HG02798 (cell line): ENCODE measurements at regions not wholly inside any gene's neighbourhood (a gene's known extent, or its start where the extent isn't known, plus 50 kb on each side); places are given as distances from the start of the nearest gene placed in this dataset.

Experiments
- ATAC-seq: cut with Tn5 transposase; IDR thresholded peaks from one replicate; pipeline ENCODE4 v1.9.1; 2021; ENCODE audit warnings: mild to moderate bottlenecking; ENCODE audit not compliant: unreplicated experiment, poor library complexity

GRCh38 chr20:4522310-4522709 lies 163.9 kb upstream of the PRNP start:
- no peak for ATAC-seq

GRCh38 chr20:4521170-4521968 lies 164.9 kb upstream of the PRNP start:
- ATAC-seq: no peak

GRCh38 chr20:4519534-4519933 lies 166.7 kb upstream of the PRNP start:
- ATAC-seq: no peak

GRCh38 chr20:4516876-4517275 lies 169.4 kb upstream of the PRNP start:
- ATAC-seq: no peak

- no peak for ATAC-seq
Measured at GRCh38 chr20:4513720-4514119, 172.5 kb upstream of the PRNP start.

- no peak for ATAC-seq
Measured at GRCh38 chr20:4512891-4513550, 173.2 kb upstream of the PRNP start.

GRCh38 chr20:4511776-4512175 lies 174.5 kb upstream of the PRNP start:
- no peak for ATAC-seq

GRCh38 chr20:4509825-4510522 lies 176.3 kb upstream of the PRNP start:
- ATAC-seq: no peak

GRCh38 chr20:4508773-4509172 lies 177.5 kb upstream of the PRNP start:
- no peak for ATAC-seq

GRCh38 chr20:4507288-4507719 lies 179.0 kb upstream of the PRNP start:
- ATAC-seq: no peak

GRCh38 chr20:4504814-4505213 lies 181.4 kb upstream of the PRNP start:
- ATAC-seq: no peak

GRCh38 chr20:4502756-4503155 lies 183.5 kb upstream of the PRNP start:
- ATAC-seq: no peak

GRCh38 chr20:4493386-4493785 lies 192.9 kb upstream of the PRNP start:
- ATAC-seq: no peak

- ATAC-seq: no peak
Measured at GRCh38 chr20:4491643-4492042, 194.6 kb upstream of the PRNP start.

- ATAC-seq: no peak
Measured at GRCh38 chr20:4490606-4491280, 195.5 kb upstream of the PRNP start.

- ATAC-seq: no peak
Measured at GRCh38 chr20:4490045-4490444, 196.2 kb upstream of the PRNP start.

- ATAC-seq: no peak
Measured at GRCh38 chr20:4488407-4489339, 197.6 kb upstream of the PRNP start.

GRCh38 chr20:4484379-4484997 lies 201.8 kb upstream of the PRNP start:
- no peak for ATAC-seq

- no peak for ATAC-seq
Measured at GRCh38 chr20:4483961-4484360, 202.3 kb upstream of the PRNP start.
